ENCODE measurements at regions not wholly inside any gene's neighbourhood (a gene's known extent, or its start where the extent isn't known, plus 50 kb on each side); places are given as distances from the start of the nearest gene placed in this dataset.

GRCh38 chr6:87935196-87935595 lies 112.4 kb upstream of the SPACA1 start:
- DNase-seq: no peak

GRCh38 chr6:87932361-87932760 lies 115.3 kb upstream of the SPACA1 start:
- DNase-seq: no peak

- peak; percentile 59 for DNase-seq
Measured at GRCh38 chr6:87929843-87930288, 117.8 kb upstream of the SPACA1 start.

- no peak for DNase-seq
Measured at GRCh38 chr6:87926687-87927086, 121.0 kb upstream of the SPACA1 start.

GRCh38 chr6:87926072-87926471 lies 121.6 kb upstream of the SPACA1 start:
- no peak for DNase-seq

- DNase-seq: no peak
Measured at GRCh38 chr6:87925373-87926060, 122.1 kb upstream of the SPACA1 start.

- DNase-seq: no peak
Measured at GRCh38 chr6:87923389-87924050, 124.1 kb upstream of the SPACA1 start.

- DNase-seq: peak; percentile 77
Measured at GRCh38 chr6:87922947-87923330, 124.7 kb upstream of the SPACA1 start.

- DNase-seq: no peak
Measured at GRCh38 chr6:87922196-87922946, 125.3 kb upstream of the SPACA1 start.

- DNase-seq: no peak
Measured at GRCh38 chr6:87921034-87921433, 126.6 kb upstream of the SPACA1 start.

- no peak for DNase-seq
Measured at GRCh38 chr6:87920245-87920644, 127.4 kb upstream of the SPACA1 start.

GRCh38 chr6:87919416-87919815 lies 128.2 kb upstream of the SPACA1 start:
- no peak for DNase-seq

- no peak for DNase-seq
Measured at GRCh38 chr6:87919001-87919400, 128.6 kb upstream of the SPACA1 start.

GRCh38 chr6:87918461-87918941 lies 129.1 kb upstream of the SPACA1 start:
- peak; percentile 12 for DNase-seq

- no peak for DNase-seq
Measured at GRCh38 chr6:87917886-87918285, 129.8 kb upstream of the SPACA1 start.

- DNase-seq: no peak
Measured at GRCh38 chr6:87916446-87916845, 131.2 kb upstream of the SPACA1 start.

- no peak for DNase-seq
Measured at GRCh38 chr6:87914637-87915395, 132.8 kb upstream of the SPACA1 start.

GRCh38 chr6:87913974-87914373 lies 133.7 kb upstream of the SPACA1 start:
- no peak for DNase-seq

- no peak for DNase-seq
Measured at GRCh38 chr6:87912102-87912501, 135.5 kb upstream of the SPACA1 start.

- DNase-seq: no peak
Measured at GRCh38 chr6:87909849-87910248, 137.8 kb upstream of the SPACA1 start.

GRCh38 chr6:87908978-87909811 lies 138.4 kb upstream of the SPACA1 start:
- DNase-seq: no peak

- no peak for DNase-seq
Measured at GRCh38 chr6:87907521-87907920, 140.1 kb upstream of the SPACA1 start.

All from NCI-H187 treated with DMSO at 0.1 percent for 48 hours (cell line).